Mesodermal cell (in vitro differentiated cells): ENCODE measurements at regions not wholly inside any gene's neighbourhood (a gene's known extent, or its start where the extent isn't known, plus 50 kb on each side); places are given as distances from the start of the nearest gene placed in this dataset.

Source experiments
- H3K27ac ChIP-seq: 2 replicates; pipeline ENCODE4 v1.7.0; 2013; ENCODE audit warnings: mild to moderate bottlenecking, low read depth, low read length, moderate library complexity; ENCODE audit not compliant: severe bottlenecking
- H3K36me3 ChIP-seq: 2 replicates; pipeline ENCODE4 v1.7.1; 2013; ENCODE audit warnings: mild to moderate bottlenecking, low read length, moderate library complexity; ENCODE audit not compliant: control insufficient read depth, insufficient read depth
- H3K4me1 ChIP-seq: one replicate; pipeline ENCODE4 v1.7.1; 2013; ENCODE audit warnings: mild to moderate bottlenecking, low read length; ENCODE audit not compliant: insufficient read depth, control insufficient read depth, poor library complexity, severe bottlenecking
- H3K4me3 ChIP-seq: 2 replicates; pipeline ENCODE4 v1.7.0; 2013; ENCODE audit warnings: low read length, control low read depth, mild to moderate bottlenecking; ENCODE audit not compliant: insufficient read depth, poor library complexity, severe bottlenecking; ENCODE audit errors: extremely low read depth
- H3K9me3 ChIP-seq: 2 replicates; pipeline ENCODE4 v1.7.1; 2013; ENCODE audit warnings: mild to moderate bottlenecking, low read length, moderate library complexity; ENCODE audit not compliant: control insufficient read depth
- WGBS, 2 experiments: methylation state at CpG; one replicate each; pipeline ENCODE4 v1.1.5; 2013; ENCODE audit warnings: missing lambda C conversion rate in 2 of 2; ENCODE audit not compliant: insufficient coverage in 2 of 2; 5-methylcytosine and 5-hydroxymethylcytosine counted together

- no CpG with 5 or more reads among the region's 3 CpGs for WGBS, 2 experiments
- no peak overlapping the region for H3K27ac ChIP-seq
- H3K4me1 ChIP-seq: no peaks in the 10 kb centered on the region
These were observed 625.7 kb downstream of the SMARCA1 start for GRCh38 chrX:128897621-128898020.

GRCh38 chrX:128891554-128891953 lies 631.7 kb downstream of the SMARCA1 start:
- no peaks in the 10 kb centered on the region for H3K4me1 ChIP-seq
- WGBS, 2 experiments: 71 to 89% methylated on average over 1 to 4 of the region's 7 CpGs
- H3K9me3 ChIP-seq: no peaks in the 10 kb centered on the region
- H3K27ac ChIP-seq: no peak overlapping the region
- H3K4me3 ChIP-seq: no peak overlapping the region
- H3K36me3 ChIP-seq: no peaks in the 10 kb centered on the region

More at GRCh38 chrX:128897621-128898020, 625.7 kb downstream of the SMARCA1 start:
- Histone ChIP-seq H3K9me3 (no peaks in the 10 kb centered on the region), H3K4me3 (no peak overlapping the region), H3K36me3 (no peaks in the 10 kb centered on the region)

- no peaks in the 10 kb centered on the region for H3K36me3 ChIP-seq
- H3K9me3 ChIP-seq: no peaks in the 10 kb centered on the region
- no CpG with 5 or more reads among the region's 2 CpGs for WGBS, 2 experiments
- H3K4me3 ChIP-seq: no peak overlapping the region
- H3K27ac ChIP-seq: no peak overlapping the region
- no peaks in the 10 kb centered on the region for H3K4me1 ChIP-seq
These were observed 638.9 kb downstream of the SMARCA1 start for GRCh38 chrX:128884430-128884829.

DNA sequence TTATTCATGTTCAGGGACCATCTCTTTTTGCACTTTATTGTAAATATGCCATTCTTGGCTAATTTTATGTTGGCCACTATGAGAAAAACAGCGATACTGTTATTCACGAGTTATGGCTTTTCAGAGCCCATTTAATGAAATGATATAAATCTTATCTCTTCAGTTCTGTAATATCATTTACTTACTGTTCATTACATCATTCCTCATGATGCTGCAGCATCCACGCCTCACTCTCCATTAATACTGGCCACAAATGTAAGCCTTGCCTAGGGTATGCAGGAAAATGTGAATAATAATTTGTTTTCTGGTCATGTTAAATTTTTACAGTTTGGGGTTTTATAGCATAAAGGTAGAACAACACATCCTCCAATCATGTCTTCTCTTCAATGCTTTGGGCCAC lies 639.6 kb downstream of the SMARCA1 start:
- Histone ChIP-seq H3K4me3 (no peak overlapping the region), H3K4me1 (no peaks in the 10 kb centered on the region), H3K9me3 (no peaks in the 10 kb centered on the region), H3K27ac (no peak overlapping the region), H3K36me3 (no peaks in the 10 kb centered on the region)
- WGBS, 2 experiments: no CpG with 5 or more reads among the region's 3 CpGs

- Histone ChIP-seq H3K4me1 (no peaks in the 10 kb centered on the region), H3K27ac (no peak overlapping the region), H3K36me3 (no peaks in the 10 kb centered on the region), H3K9me3 (no peaks in the 10 kb centered on the region), H3K4me3 (no peak overlapping the region)
These were observed 652.9 kb downstream of the SMARCA1 start for GRCh38 chrX:128870361-128870760.

DNA sequence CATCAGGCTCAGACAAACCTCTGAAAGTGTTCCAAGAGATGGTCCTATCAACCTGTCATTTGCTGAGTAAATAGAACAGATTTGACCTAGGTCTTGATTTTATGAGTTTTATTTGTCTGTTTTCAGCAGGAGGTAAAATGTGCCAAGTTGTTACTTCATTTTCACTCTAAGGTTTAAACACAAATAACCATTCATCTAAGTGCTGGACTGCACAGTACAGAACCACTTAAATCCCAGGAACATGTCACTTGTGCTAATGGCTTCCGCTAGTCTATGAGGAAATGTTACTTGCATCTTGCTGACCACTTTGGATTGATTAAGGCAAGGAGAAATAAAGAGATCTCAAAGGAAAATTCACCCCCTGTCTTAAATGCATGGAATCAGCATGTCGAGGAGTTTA lies 660.7 kb downstream of the SMARCA1 start:
- no peaks in the 10 kb centered on the region for H3K9me3 ChIP-seq
- H3K27ac ChIP-seq: no peak overlapping the region
- 100% methylated on average over 1 of the region's 2 CpGs; no CpG with 5 or more reads in 1 of the 2 experiments for WGBS, 2 experiments
- no peak overlapping the region for H3K4me3 ChIP-seq
- no peaks in the 10 kb centered on the region for H3K36me3 ChIP-seq
- H3K4me1 ChIP-seq: no peaks in the 10 kb centered on the region

DNA sequence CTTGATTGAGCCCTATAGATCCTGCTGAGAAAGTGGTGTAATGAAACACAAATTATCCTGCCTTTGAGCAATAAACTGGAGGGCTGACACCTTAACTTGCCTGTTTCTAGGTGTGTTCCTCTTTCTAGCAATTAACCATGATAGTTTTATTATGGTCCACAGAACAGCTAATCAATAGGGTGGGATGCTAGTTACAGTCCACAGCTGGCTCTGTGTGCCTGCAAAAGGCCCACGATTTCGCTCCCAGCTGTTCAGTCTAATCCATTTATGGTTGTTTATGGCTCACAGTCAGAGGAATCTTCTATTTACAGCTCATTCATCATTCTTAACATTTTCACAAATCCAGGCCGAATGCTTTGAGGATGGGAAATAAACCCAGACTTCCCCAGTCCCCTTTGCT lies 674.9 kb downstream of the SMARCA1 start:
- 100% methylated on average over 1 of the region's 3 CpGs; no CpG with 5 or more reads in 1 of the 2 experiments for WGBS, 2 experiments

DNA sequence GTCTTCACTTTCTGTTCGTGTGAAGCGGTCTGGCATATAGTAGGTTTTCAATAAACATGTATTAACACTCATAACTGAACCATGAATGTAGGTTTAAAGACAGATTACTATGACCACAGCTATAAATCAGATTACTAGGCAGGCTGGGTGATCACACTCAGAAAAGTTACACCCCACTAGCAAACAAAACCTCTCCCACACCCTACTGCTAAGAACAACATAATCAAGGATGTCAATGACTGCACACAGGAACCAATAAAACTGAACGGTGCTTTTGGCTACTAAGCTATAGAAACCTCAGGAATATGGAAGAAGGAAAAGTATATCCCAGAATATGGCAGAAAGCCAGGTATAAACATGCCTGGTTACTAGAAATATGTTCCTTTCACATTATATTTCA lies 676.9 kb downstream of the SMARCA1 start:
- Histone ChIP-seq H3K36me3 (no peaks in the 10 kb centered on the region), H3K9me3 (no peaks in the 10 kb centered on the region), H3K4me1 (no peaks in the 10 kb centered on the region), H3K4me3 (no peak overlapping the region), H3K27ac (no peak overlapping the region)
- no CpG with 5 or more reads among the region's 3 CpGs for WGBS, 2 experiments

More for the DNA sequence above, 674.9 kb downstream of the SMARCA1 start:
- Histone ChIP-seq H3K4me1 (no peaks in the 10 kb centered on the region), H3K9me3 (no peaks in the 10 kb centered on the region), H3K4me3 (no peak overlapping the region), H3K36me3 (no peaks in the 10 kb centered on the region), H3K27ac (no peak overlapping the region)

GRCh38 chrX:128818690-128819089 lies 704.6 kb downstream of the SMARCA1 start:
- 100% methylated on average over 1 of the region's 5 CpGs; no CpG with 5 or more reads in 1 of the 2 experiments for WGBS, 2 experiments
- Histone ChIP-seq H3K27ac (no peak overlapping the region), H3K4me3 (no peak overlapping the region), H3K9me3 (no peaks in the 10 kb centered on the region), H3K4me1 (no peaks in the 10 kb centered on the region), H3K36me3 (no peaks in the 10 kb centered on the region)

GRCh38 chrX:128816919-128817318 lies 706.4 kb downstream of the SMARCA1 start:
- WGBS, 2 experiments: no CpG with 5 or more reads among the region's 3 CpGs
- H3K4me1 ChIP-seq: no peaks in the 10 kb centered on the region
- no peaks in the 10 kb centered on the region for H3K9me3 ChIP-seq
- H3K36me3 ChIP-seq: no peaks in the 10 kb centered on the region
- H3K4me3 ChIP-seq: no peak overlapping the region
- H3K27ac ChIP-seq: no peak overlapping the region

DNA sequence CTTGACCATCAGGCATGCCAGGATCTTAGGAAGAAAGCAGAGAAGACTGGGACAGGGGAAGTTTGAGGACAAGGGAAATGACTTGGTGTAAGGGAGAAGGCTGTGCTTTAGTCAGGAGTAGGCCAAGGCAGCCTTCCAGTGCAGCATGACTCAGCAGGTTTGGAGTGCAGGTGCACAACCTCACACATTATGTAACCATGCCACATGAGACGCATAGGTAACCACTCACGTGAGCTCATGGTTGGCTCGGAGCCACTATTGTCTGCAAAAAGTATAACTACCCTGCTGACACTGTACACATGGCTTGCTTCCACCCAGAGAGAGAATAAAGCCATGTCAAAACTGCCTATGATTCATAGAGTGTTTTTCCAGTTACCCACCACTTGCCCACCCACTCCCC lies 715.9 kb downstream of the SMARCA1 start:
- WGBS, 2 experiments: 100% methylated on average over 1 of the region's 3 CpGs; no CpG with 5 or more reads in 1 of the 2 experiments
- Histone ChIP-seq H3K4me1 (no peaks in the 10 kb centered on the region), H3K27ac (no peak overlapping the region)

More for the DNA sequence above, 715.9 kb downstream of the SMARCA1 start:
- Histone ChIP-seq H3K4me3 (no peak overlapping the region), H3K36me3 (no peaks in the 10 kb centered on the region), H3K9me3 (no peaks in the 10 kb centered on the region)
